Naive thymus-derived CD4-positive, alpha-beta T cell (primary cell): ENCODE measurements at regions not wholly inside any gene's neighbourhood (a gene's known extent, or its start where the extent isn't known, plus 50 kb on each side); places are given as distances from the start of the nearest gene placed in this dataset.

ENCODE experiments used
- ATAC-seq: fragments of 150-1000 bp; cut with Tn5 transposase; 2 replicates; pipeline ENCODE4 v1.10.0; 2021; ENCODE audit warnings: mild to moderate bottlenecking, moderate library complexity
- CTCF ChIA-PET: fragments of 350-600 bp; sonication (Branson Sonifier 250); formaldehyde crosslinking; loops from one replicate; lab custom pipeline; 2021; ENCODE audit warnings: antibody characterized with exemption; lab: Charles Lee
- POLR2A ChIA-PET: fragments of 350-600 bp; sonication (Branson Sonifier 250); formaldehyde crosslinking; loops from one replicate; lab custom pipeline; 2021; ENCODE audit warnings: antibody characterized with exemption, inconsistent platforms; lab: Charles Lee
- DNase-seq, 9 donors: peaks; one replicate each; pipeline versions ENCODE4 v3.0.0 to v3.0.0-alpha.2; 2020 to 2022; ENCODE audit warnings: mixed read lengths in 1 of 9
- H3K27ac ChIP-seq: one replicate; pipeline ENCODE4 v1.7.0; 2013; ENCODE audit warnings: mild to moderate bottlenecking, low read depth, low read length, moderate library complexity
- H3K27me3 ChIP-seq, 2 donors: one replicate each; pipeline ENCODE4 v1.7.0; 2013; ENCODE audit warnings: low read length in 2 of 2, mild to moderate bottlenecking in 2 of 2, moderate library complexity in 2 of 2; ENCODE audit not compliant: control insufficient read depth in 2 of 2, insufficient read depth in 2 of 2
- H3K36me3 ChIP-seq, 3 experiments: 1 replicate in 2 of 3; 2 replicates in 1 of 3; pipeline ENCODE4 v1.7.0; 2013; ENCODE audit warnings: low read length in 3 of 3, mild to moderate bottlenecking in 3 of 3, moderate library complexity in 1 of 3; ENCODE audit not compliant: insufficient read depth in 3 of 3, control insufficient read depth in 2 of 3
- H3K4me1 ChIP-seq, 2 donors: one replicate each; pipeline ENCODE4 v1.7.0; 2013; ENCODE audit warnings: low read length in 2 of 2, mild to moderate bottlenecking in 2 of 2, moderate library complexity in 1 of 2; ENCODE audit not compliant: control insufficient read depth in 2 of 2, insufficient read depth in 2 of 2
- H3K4me3 ChIP-seq: 2 replicates; pipeline ENCODE4 v1.7.0; 2013; ENCODE audit warnings: mild to moderate bottlenecking, low read length
- H3K9me3 ChIP-seq, 3 experiments: 1 replicate in 2 of 3; 2 replicates in 1 of 3; pipeline ENCODE4 v1.7.0; 2013; ENCODE audit warnings: low read length in 3 of 3; ENCODE audit not compliant: control insufficient read depth in 2 of 3
- H3K27ac Mint-ChIP-seq, 9 donors: one replicate each; pipeline ENCODE4 v1.8.0; 2020 to 2022; ENCODE audit warnings: mixed read lengths in 9 of 9, mild to moderate bottlenecking in 8 of 9, moderate library complexity in 5 of 9, inconsistent platforms in 2 of 9
- H3K27me3 Mint-ChIP-seq, 5 donors: one replicate each; pipeline ENCODE4 v1.8.0; 2021 to 2022; ENCODE audit warnings: mixed read lengths in 5 of 5, mild to moderate bottlenecking in 1 of 5
- H3K36me3 Mint-ChIP-seq, 5 donors: one replicate each; pipeline ENCODE4 v1.8.0; 2020 to 2022; ENCODE audit warnings: mixed read lengths in 5 of 5, mild to moderate bottlenecking in 3 of 5, inconsistent platforms in 1 of 5
- H3K4me1 Mint-ChIP-seq, 7 donors: one replicate each; pipeline ENCODE4 v1.8.0; 2020 to 2022; ENCODE audit warnings: mixed read lengths in 7 of 7, mild to moderate bottlenecking in 3 of 7, inconsistent platforms in 1 of 7
- H3K4me3 Mint-ChIP-seq, 10 donors: one replicate each; pipeline ENCODE4 v1.8.0; 2020 to 2022; ENCODE audit warnings: mild to moderate bottlenecking in 10 of 10, mixed read lengths in 10 of 10, moderate library complexity in 6 of 10, inconsistent platforms in 2 of 10
- H3K9me3 Mint-ChIP-seq, 11 donors: one replicate each; pipeline ENCODE4 v1.8.0; 2020 to 2022; ENCODE audit warnings: mixed read lengths in 11 of 11, mild to moderate bottlenecking in 4 of 11, inconsistent platforms in 1 of 11, moderate library complexity in 1 of 11
- intact Hi-C, 2 donors: fragments of 100-400 bp; cut with micrococcal nuclease; formaldehyde crosslinking; loops; one replicate each; pipeline ENCODE4 v1.15.1; 2023

- intact Hi-C loops, result no loop called here
- Histone ChIP-seq H3K27me3 (no peaks in the 10 kb centered on the region), H3K4me3 (no peak overlapping the region), H3K4me1 (peaks cover 22 to 46% of the 10 kb centered on the region in 2 donors), H3K9me3 (no peaks in the 10 kb centered on the region), H3K27ac (no peak overlapping the region), H3K36me3 (no peaks in the 10 kb centered on the region)
- ATAC-seq (no peak), DNase-seq (no peak)
- Mint-ChIP-seq H3K9me3 (peaks cover 0 to 2% (median 0%) of the 10 kb centered on the region in 11 donors), H3K27ac (peak overlapping the region in 5 of 9 donors; percentile 9 to 22 (median 18)), H3K27me3 (peaks cover 0 to 2% (median 0%) of the 10 kb centered on the region in 5 donors), H3K36me3 (peaks cover 0 to 13% (median 0%) of the 10 kb centered on the region in 5 donors), H3K4me3 (peak overlapping the region in 1 of 10 donors; percentile 3), H3K4me1 (peaks cover 38 to 73% (median 68%) of the 10 kb centered on the region in 7 donors)
- ChIA-PET CTCF (interaction anchor here (1.1 to 3.0 kb wide), 3 partner anchors 9 to 12 kb away, joined by 3 to 17 read pairs (median 5); no protein-coding TSS in a partner anchor), POLR2A (interaction anchor here (0.7 to 20.6 kb wide), 4 partner anchors 9 to 55 kb away, joined by 4 to 636 read pairs (median 22); no protein-coding TSS in a partner anchor)
These were observed 53.6 kb upstream of the EML4 start for GRCh38 chr2:42115588-42115987.

- CTCF ChIA-PET, result interaction anchor here (0.6 to 3.0 kb wide), 3 partner anchors 10 to 13 kb away, joined by 3 to 17 read pairs (median 3); no protein-coding TSS in a partner anchor
- POLR2A ChIA-PET, result interaction anchor here (0.6 to 20.6 kb wide), 5 partner anchors 10 to 56 kb away, joined by 3 to 636 read pairs (median 27); no protein-coding TSS in a partner anchor
- Histone ChIP-seq H3K4me1 (peaks cover 22 to 40% of the 10 kb centered on the region in 2 donors), H3K9me3 (no peaks in the 10 kb centered on the region), H3K4me3 (no peak overlapping the region), H3K36me3 (no peaks in the 10 kb centered on the region), H3K27me3 (no peaks in the 10 kb centered on the region), H3K27ac (no peak overlapping the region)
- DNase-seq (no peak), ATAC-seq (no peak)
- peaks cover 0 to 5% (median 0%) of the 10 kb centered on the region in 11 donors for H3K9me3 Mint-ChIP-seq
- H3K36me3 Mint-ChIP-seq, result peaks cover 0 to 17% (median 0%) of the 10 kb centered on the region in 5 donors
- H3K4me3 Mint-ChIP-seq, result no peak overlapping the region
- H3K4me1 Mint-ChIP-seq, result peaks cover 37 to 77% (median 68%) of the 10 kb centered on the region in 7 donors
- H3K27ac Mint-ChIP-seq, result peak overlapping the region in 4 of 9 donors; percentile 10 to 46 (median 20)
- H3K27me3 Mint-ChIP-seq, result peaks cover 0 to 2% (median 0%) of the 10 kb centered on the region in 5 donors
- intact Hi-C loops, result no loop called here
These were observed 52.7 kb upstream of the EML4 start for GRCh38 chr2:42116195-42117181.

- no peak for ATAC-seq
- Mint-ChIP-seq H3K27ac (no peak overlapping the region), H3K36me3 (peaks cover 0 to 22% (median 0%) of the 10 kb centered on the region in 5 donors), H3K4me3 (peak overlapping the region in 1 of 10 donors; percentile 60), H3K4me1 (peaks cover 33 to 76% (median 62%) of the 10 kb centered on the region in 7 donors), H3K27me3 (peaks cover 0 to 2% (median 0%) of the 10 kb centered on the region in 5 donors), H3K9me3 (peaks cover 0 to 11% (median 3%) of the 10 kb centered on the region in 11 donors)
- Histone ChIP-seq H3K9me3 (no peaks in the 10 kb centered on the region), H3K4me3 (no peak overlapping the region), H3K4me1 (peaks cover 22 to 37% of the 10 kb centered on the region in 2 donors), H3K27me3 (no peaks in the 10 kb centered on the region), H3K36me3 (no peaks in the 10 kb centered on the region), H3K27ac (no peak overlapping the region)
- no peak for DNase-seq
- POLR2A ChIA-PET, result interaction anchor here (3.2 to 20.6 kb wide), 3 partner anchors 10 to 54 kb away, joined by 17 to 636 read pairs (median 41); no protein-coding TSS in a partner anchor
- intact Hi-C loops, result no loop called here
- CTCF ChIA-PET, result interaction anchor here (1.5 to 3.0 kb wide), 3 partner anchors 10 to 21 kb away, joined by 4 to 17 read pairs (median 7); no protein-coding TSS in a partner anchor
These were observed 52.0 kb upstream of the EML4 start for GRCh38 chr2:42117182-42117579.

GRCh38 chr2:42117923-42118753, 51.0 kb upstream of the EML4 start:
- DNase-seq, result no peak
- Mint-ChIP-seq H3K27ac (peak overlapping the region; percentile 38 to 90 (median 64)), H3K36me3 (peaks cover 0 to 24% (median 0%) of the 10 kb centered on the region in 5 donors), H3K9me3 (peaks cover 0 to 13% (median 4%) of the 10 kb centered on the region in 11 donors), H3K27me3 (peaks cover 0 to 2% (median 0%) of the 10 kb centered on the region in 5 donors), H3K4me1 (peaks cover 30 to 72% (median 57%) of the 10 kb centered on the region in 7 donors), H3K4me3 (peak overlapping the region in 4 of 10 donors; percentile 15 to 60 (median 50))
- ATAC-seq, result peak; percentile 94
- Histone ChIP-seq H3K27ac (no peak overlapping the region), H3K4me3 (no peak overlapping the region), H3K9me3 (no peaks in the 10 kb centered on the region), H3K36me3 (no peaks in the 10 kb centered on the region), H3K27me3 (no peaks in the 10 kb centered on the region), H3K4me1 (peaks cover 26 to 31% of the 10 kb centered on the region in 2 donors)
- ChIA-PET POLR2A (interaction anchor here (0.7 to 20.6 kb wide), 6 partner anchors 11 to 678 kb away, joined by 3 to 636 read pairs (median 10); no protein-coding TSS in a partner anchor), CTCF (interaction anchor here (0.7 to 1.9 kb wide), 5 partner anchors 9 to 78 kb away, joined by 3 to 7 read pairs (median 4); no protein-coding TSS in a partner anchor)
- intact Hi-C loops, result loop anchor here (1.0 kb wide), 2 partner anchors 9 to 11 kb away; no protein-coding TSS in a partner anchor

GRCh38 chr2:42118754-42119569, 50.2 kb upstream of the EML4 start:
- CTCF ChIA-PET, result interaction anchor here (0.6 to 1.9 kb wide), 5 partner anchors 8 to 122 kb away, joined by 3 to 7 read pairs (median 4); no protein-coding TSS in a partner anchor
- Histone ChIP-seq H3K4me3 (no peak overlapping the region), H3K36me3 (no peaks in the 10 kb centered on the region), H3K4me1 (peaks cover 34 to 38% of the 10 kb centered on the region in 2 donors), H3K9me3 (no peaks in the 10 kb centered on the region), H3K27me3 (no peaks in the 10 kb centered on the region), H3K27ac (no peak overlapping the region)
- Mint-ChIP-seq H3K27me3 (peaks cover 0 to 2% (median 0%) of the 10 kb centered on the region in 5 donors), H3K4me1 (peaks cover 31 to 75% (median 59%) of the 10 kb centered on the region in 7 donors), H3K9me3 (peaks cover 0 to 16% (median 5%) of the 10 kb centered on the region in 11 donors), H3K36me3 (peaks cover 0 to 29% (median 0%) of the 10 kb centered on the region in 5 donors), H3K4me3 (peak overlapping the region in 1 of 10 donors; percentile 60), H3K27ac (peak overlapping the region in 6 of 9 donors; percentile 27 to 90 (median 52))
- DNase-seq (no peak), ATAC-seq (no peak)
- intact Hi-C loops, result loop anchor here (1.0 kb wide), 2 partner anchors 8 to 12 kb away; no protein-coding TSS in a partner anchor
- POLR2A ChIA-PET, result interaction anchor here (0.7 to 20.6 kb wide), 5 partner anchors 12 to 677 kb away, joined by 3 to 636 read pairs (median 4); no protein-coding TSS in a partner anchor
